GM23248 (cell line): ENCODE measurements at regions not wholly inside any gene's neighbourhood (a gene's known extent, or its start where the extent isn't known, plus 50 kb on each side); places are given as distances from the start of the nearest gene placed in this dataset.

Experiments
- EZH2 ChIP-seq: fragments of 200-600 bp; sonication (generic); IDR thresholded peaks from 2 replicates; pipeline ENCODE4 v1.6.1; 2018; ENCODE audit warnings: antibody characterized with exemption, mild to moderate bottlenecking; ENCODE audit not compliant: insufficient read depth, poor library complexity, severe bottlenecking
- EZH2phosphoT487 ChIP-seq: fragments of 200-600 bp; sonication (generic); IDR thresholded peaks from 2 replicates; pipeline ENCODE4 v1.6.1; 2018; ENCODE audit warnings: antibody characterized with exemption, moderate library complexity, mild to moderate bottlenecking, low read depth; ENCODE audit not compliant: insufficient read depth

GRCh38 chr10:76618171-76618570 is 1019.4 kb downstream of the KCNMA1 start:
- no peak for TF ChIP-seq EZH2
- TF ChIP-seq EZH2phosphoT487, result no peak
